Activated CD4-positive, alpha-beta memory T cell treated with anti-CD3 and anti-CD28 coated beads, Interleukin-2, amount 10 ng/mL, durations not matched to agents 7 days and 5 days (primary cell): ENCODE measurements at regions not wholly inside any gene's neighbourhood (a gene's known extent, or its start where the extent isn't known, plus 50 kb on each side); places are given as distances from the start of the nearest gene placed in this dataset.

ENCODE experiments used
- CTCF ChIA-PET: fragments of 350-600 bp; sonication (Branson Sonifier 250); formaldehyde crosslinking; loops from one replicate; lab custom pipeline; 2021; ENCODE audit warnings: antibody characterized with exemption, inconsistent platforms; lab: Charles Lee
- POLR2A ChIA-PET: fragments of 350-600 bp; sonication (Branson Sonifier 250); formaldehyde crosslinking; loops from one replicate; lab custom pipeline; 2021; ENCODE audit warnings: antibody characterized with exemption; lab: Charles Lee
- DNase-seq: peaks from one replicate; pipeline ENCODE4 v3.0.0-alpha.2; 2020
- H3K27ac Mint-ChIP-seq: one replicate; pipeline ENCODE4 v1.8.0; 2021; ENCODE audit warnings: mild to moderate bottlenecking, mixed read lengths
- H3K27me3 Mint-ChIP-seq: one replicate; pipeline ENCODE4 v1.8.0; 2021; ENCODE audit warnings: mixed read lengths
- H3K36me3 Mint-ChIP-seq: one replicate; pipeline ENCODE4 v1.8.0; 2021; ENCODE audit warnings: low read depth, mixed read lengths
- H3K4me1 Mint-ChIP-seq: one replicate; pipeline ENCODE4 v1.8.0; 2021; ENCODE audit warnings: mixed read lengths
- H3K4me3 Mint-ChIP-seq: one replicate; pipeline ENCODE4 v1.8.0; 2021; ENCODE audit warnings: mild to moderate bottlenecking, mixed read lengths
- H3K9me3 Mint-ChIP-seq: one replicate; pipeline ENCODE4 v1.8.0; 2021; ENCODE audit warnings: mixed read lengths

DNA sequence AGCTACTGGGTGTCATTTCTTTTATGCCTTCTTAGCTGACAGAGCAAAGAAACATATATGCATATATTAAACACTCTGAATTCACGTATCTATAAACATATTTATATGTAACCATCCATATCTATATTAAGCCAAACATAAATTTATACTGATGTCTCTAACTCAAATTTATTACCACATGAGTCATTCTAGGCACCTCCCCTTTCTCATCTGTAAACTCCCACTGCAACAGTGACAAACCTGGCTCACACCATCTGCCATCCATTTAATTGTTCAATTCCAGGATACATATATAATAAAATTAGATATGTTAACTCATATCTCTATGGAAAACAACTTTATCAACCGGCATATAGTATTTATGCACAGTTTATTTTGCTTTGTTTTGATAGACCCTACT lies 722.3 kb downstream of the SORCS1 start:
- no peak for DNase-seq
- no peak overlapping the region for H3K4me3 Mint-ChIP-seq
- ChIA-PET CTCF (no interaction called here), POLR2A (no interaction called here)
- H3K4me1 Mint-ChIP-seq: no peaks in the 10 kb centered on the region
- no peaks in the 10 kb centered on the region for H3K36me3 Mint-ChIP-seq
- peaks cover 5% of the 10 kb centered on the region for H3K9me3 Mint-ChIP-seq
- H3K27ac Mint-ChIP-seq: no peak overlapping the region
- H3K27me3 Mint-ChIP-seq: no peaks in the 10 kb centered on the region

DNA sequence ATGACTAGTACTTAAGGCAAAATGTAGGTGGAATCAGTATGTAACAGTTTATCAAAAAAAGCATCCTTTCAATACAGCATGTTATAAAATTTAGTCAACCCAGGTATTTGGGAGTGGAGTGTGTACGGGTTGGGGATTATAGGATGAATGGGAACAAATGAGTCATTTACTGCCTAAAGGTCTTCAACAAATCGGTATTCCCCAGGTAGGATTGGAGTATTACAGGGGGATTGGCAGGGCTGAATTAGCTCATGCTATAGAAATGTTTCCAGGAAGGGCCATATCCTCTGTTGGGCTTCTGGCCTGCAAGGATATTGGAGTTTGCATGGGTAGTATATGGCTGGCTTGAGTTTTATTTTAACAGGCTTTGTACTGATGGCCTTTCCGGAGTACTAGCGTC lies 723.7 kb downstream of the SORCS1 start:
- Mint-ChIP-seq H3K36me3 (no peaks in the 10 kb centered on the region), H3K27ac (no peak overlapping the region), H3K4me3 (no peak overlapping the region), H3K9me3 (peaks cover 7% of the 10 kb centered on the region), H3K27me3 (no peaks in the 10 kb centered on the region), H3K4me1 (no peaks in the 10 kb centered on the region)
- no peak for DNase-seq
- ChIA-PET CTCF (no interaction called here), POLR2A (no interaction called here)

DNA sequence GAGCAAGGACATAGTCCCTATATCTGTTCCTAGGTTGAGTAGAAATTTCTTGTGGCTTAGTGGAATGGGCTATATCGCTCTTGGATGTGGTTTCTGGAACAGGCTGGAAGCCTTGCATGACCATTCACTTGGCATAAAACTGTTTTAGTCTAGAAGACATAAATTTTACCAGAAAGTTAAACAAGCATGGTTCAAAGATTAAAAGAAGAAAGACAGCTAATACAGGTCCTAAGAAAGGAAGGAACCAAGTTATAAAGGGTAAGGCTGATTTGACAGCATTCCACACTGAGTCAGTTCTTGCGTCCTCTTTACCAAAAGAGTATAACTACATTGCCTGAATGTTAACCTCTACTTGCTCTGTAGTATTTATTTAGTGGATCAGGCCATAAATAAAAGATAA lies 724.2 kb downstream of the SORCS1 start:
- Mint-ChIP-seq H3K9me3 (peaks cover 7% of the 10 kb centered on the region), H3K27ac (no peak overlapping the region), H3K27me3 (no peaks in the 10 kb centered on the region), H3K4me3 (no peak overlapping the region), H3K36me3 (no peaks in the 10 kb centered on the region), H3K4me1 (no peaks in the 10 kb centered on the region)
- no peak for DNase-seq
- CTCF ChIA-PET: no interaction called here
- POLR2A ChIA-PET: no interaction called here

DNA sequence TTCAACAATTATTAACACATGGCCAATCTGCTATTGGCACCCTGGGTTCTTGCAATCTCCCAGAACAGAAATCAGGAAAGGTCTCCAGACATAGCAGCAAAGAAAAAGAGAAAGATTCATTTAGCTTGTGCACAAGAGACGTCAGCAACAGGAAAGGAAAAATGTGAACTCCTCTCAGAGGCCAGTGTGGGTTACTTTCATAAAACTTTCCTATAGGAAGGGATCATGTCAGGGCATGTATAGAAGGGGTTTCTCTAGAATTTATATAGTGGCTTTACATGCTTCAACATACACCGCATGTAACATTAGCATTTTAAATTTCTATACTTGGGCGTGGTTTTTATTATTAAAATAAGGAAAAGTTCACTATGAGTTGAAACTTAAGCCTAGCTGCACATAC lies 725.1 kb downstream of the SORCS1 start:
- Mint-ChIP-seq H3K36me3 (no peaks in the 10 kb centered on the region), H3K4me3 (no peak overlapping the region), H3K27ac (no peak overlapping the region), H3K4me1 (no peaks in the 10 kb centered on the region), H3K9me3 (peaks cover 7% of the 10 kb centered on the region), H3K27me3 (no peaks in the 10 kb centered on the region)
- ChIA-PET POLR2A (no interaction called here), CTCF (no interaction called here)
- DNase-seq: no peak

DNA sequence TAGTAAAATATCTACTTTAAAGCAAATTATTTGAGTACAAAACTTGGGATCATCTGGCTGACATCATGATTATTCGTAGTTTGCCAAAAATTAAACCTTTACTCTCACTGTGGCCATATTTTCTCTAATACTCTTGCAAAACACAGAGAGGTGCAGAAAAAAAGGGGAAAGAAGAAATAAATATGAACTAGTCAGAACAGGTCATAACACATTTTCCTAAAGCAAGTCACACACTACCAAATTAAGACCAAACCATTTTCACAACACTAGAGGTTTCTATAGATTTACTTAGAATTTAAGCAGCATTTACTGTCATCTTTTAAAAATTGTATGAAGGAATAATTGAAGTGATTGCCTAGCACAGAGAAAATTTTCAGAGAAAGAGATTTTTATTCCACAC lies 726.1 kb downstream of the SORCS1 start:
- H3K27ac Mint-ChIP-seq: no peak overlapping the region
- H3K9me3 Mint-ChIP-seq: peaks cover 5% of the 10 kb centered on the region
- H3K27me3 Mint-ChIP-seq: no peaks in the 10 kb centered on the region
- ChIA-PET POLR2A (no interaction called here), CTCF (no interaction called here)
- no peak for DNase-seq
- H3K4me1 Mint-ChIP-seq: no peaks in the 10 kb centered on the region
- H3K36me3 Mint-ChIP-seq: no peaks in the 10 kb centered on the region
- H3K4me3 Mint-ChIP-seq: no peak overlapping the region

DNA sequence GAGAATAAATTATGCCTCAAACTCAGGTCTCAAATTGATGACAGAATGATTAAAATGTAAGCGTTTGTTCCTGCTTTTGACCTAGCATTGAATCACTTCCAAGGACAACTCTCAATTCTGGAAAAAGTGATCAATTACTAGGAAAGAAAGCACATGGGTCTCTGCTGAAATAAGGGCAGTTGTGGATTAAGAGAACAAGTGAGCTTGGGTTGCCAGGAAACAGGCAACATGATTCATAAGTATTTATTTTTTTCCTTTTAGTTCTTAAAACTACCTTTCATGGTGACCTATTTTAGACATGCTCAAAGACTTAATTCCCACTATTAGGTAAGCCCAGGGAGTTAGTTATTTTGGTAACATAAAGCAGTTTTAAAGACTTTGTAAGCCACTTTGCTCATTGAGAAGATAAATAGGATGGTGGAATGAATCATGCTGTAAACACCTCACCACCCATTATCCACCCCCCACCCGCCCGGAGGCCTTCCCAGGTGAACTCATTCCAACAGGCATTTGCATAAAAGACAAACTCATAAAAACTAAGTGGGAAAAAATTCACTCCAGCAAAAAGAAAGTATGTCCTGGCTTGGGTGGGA lies 728.3 kb downstream of the SORCS1 start:
- POLR2A ChIA-PET: no interaction called here
- Mint-ChIP-seq H3K9me3 (peaks cover 5% of the 10 kb centered on the region), H3K36me3 (no peaks in the 10 kb centered on the region), H3K27me3 (no peaks in the 10 kb centered on the region), H3K27ac (no peak overlapping the region), H3K4me1 (no peaks in the 10 kb centered on the region), H3K4me3 (no peak overlapping the region)
- no peak for DNase-seq
- CTCF ChIA-PET: no interaction called here

DNA sequence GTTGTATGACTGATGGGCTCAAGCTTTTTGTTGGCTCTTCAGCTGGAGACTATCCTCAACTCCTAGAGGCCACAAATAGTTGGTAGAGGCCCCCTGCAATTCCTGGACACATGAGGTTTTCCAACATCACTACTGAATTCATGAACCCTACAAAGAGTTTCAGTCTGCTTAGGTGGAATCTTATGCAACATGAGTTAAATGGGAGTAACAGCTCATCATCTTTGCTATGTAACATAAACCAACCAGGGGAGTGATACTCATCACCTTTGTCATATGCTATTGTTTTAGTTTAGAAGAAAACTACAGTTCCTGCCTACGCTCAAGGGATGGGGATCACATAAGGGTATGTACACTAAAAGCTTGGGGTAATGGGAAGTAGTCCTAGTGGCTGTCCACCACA lies 729.4 kb downstream of the SORCS1 start:
- no peaks in the 10 kb centered on the region for H3K27me3 Mint-ChIP-seq
- no peak overlapping the region for H3K27ac Mint-ChIP-seq
- peaks cover 5% of the 10 kb centered on the region for H3K9me3 Mint-ChIP-seq
- no peaks in the 10 kb centered on the region for H3K36me3 Mint-ChIP-seq
- H3K4me3 Mint-ChIP-seq: no peak overlapping the region
- ChIA-PET POLR2A (no interaction called here), CTCF (no interaction called here)
- H3K4me1 Mint-ChIP-seq: no peaks in the 10 kb centered on the region
- no peak for DNase-seq

DNA sequence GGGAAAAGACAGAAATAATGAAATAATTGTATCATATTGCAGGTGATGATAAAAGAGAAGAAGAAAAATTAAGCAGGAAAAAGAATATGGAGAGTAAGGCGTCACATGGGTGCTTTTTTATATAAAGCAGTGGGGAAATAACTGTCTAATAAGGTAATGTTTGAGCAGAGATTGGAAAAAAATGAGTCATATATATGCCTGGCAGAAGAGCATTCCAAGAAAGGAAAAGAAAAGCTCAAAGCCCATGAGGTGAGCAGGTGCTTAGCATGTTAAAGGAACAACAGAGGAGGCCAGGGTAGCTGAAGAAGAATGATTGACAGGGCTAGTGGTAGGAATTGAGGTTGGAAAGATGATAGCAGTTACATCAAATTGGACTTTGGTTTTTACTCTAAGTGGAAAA lies 739.5 kb downstream of the SORCS1 start:
- no peak overlapping the region for H3K27ac Mint-ChIP-seq
- H3K4me3 Mint-ChIP-seq: no peak overlapping the region
- no peaks in the 10 kb centered on the region for H3K27me3 Mint-ChIP-seq
- POLR2A ChIA-PET: no interaction called here
- CTCF ChIA-PET: no interaction called here
- peaks cover 9% of the 10 kb centered on the region for H3K9me3 Mint-ChIP-seq
- no peaks in the 10 kb centered on the region for H3K36me3 Mint-ChIP-seq
- H3K4me1 Mint-ChIP-seq: no peaks in the 10 kb centered on the region
- DNase-seq: no peak

DNA sequence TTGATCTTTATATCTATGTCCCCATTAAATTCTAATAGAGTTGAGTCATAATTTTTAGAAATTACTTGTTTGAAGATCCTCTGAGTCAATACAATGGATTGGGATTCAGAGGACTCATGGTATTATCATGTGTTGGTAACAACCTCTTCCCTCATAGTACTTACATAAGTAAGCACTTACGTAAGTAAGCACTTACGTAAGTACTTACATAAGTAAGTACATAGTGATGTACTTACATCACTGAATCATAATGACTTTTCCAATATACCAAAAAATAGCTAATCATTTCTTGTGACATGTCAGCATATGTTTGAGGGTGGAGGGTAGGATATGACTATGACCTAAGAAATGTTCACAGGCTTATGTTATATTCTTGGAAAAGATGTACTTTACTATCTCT lies 740.5 kb downstream of the SORCS1 start:
- no peaks in the 10 kb centered on the region for H3K4me1 Mint-ChIP-seq
- no peaks in the 10 kb centered on the region for H3K27me3 Mint-ChIP-seq
- no peaks in the 10 kb centered on the region for H3K36me3 Mint-ChIP-seq
- ChIA-PET CTCF (no interaction called here), POLR2A (no interaction called here)
- H3K27ac Mint-ChIP-seq: no peak overlapping the region
- H3K4me3 Mint-ChIP-seq: no peak overlapping the region
- DNase-seq: no peak
- H3K9me3 Mint-ChIP-seq: peaks cover 9% of the 10 kb centered on the region

DNA sequence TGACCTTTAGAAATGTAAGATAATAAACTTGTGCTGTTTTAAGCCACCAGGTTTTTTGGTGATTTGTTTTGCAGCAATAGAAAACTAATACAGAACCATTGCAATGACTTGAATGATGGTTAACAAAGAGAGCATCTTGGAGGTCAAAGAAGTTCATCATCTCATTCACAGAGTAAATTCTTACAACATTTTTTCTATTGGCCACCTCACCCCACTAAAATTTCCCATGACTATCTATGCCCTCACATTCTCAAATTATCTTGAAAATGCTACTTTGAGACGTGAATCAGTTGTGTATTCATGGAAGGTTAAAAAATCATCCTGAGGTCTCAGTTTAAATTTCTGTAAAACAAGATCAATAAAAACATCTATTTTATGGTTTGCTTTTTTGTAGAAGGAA lies 754.2 kb downstream of the SORCS1 start:
- no peaks in the 10 kb centered on the region for H3K36me3 Mint-ChIP-seq
- ChIA-PET CTCF (no interaction called here), POLR2A (no interaction called here)
- H3K9me3 Mint-ChIP-seq: peaks cover 5% of the 10 kb centered on the region
- no peaks in the 10 kb centered on the region for H3K27me3 Mint-ChIP-seq
- H3K4me3 Mint-ChIP-seq: no peak overlapping the region
- H3K4me1 Mint-ChIP-seq: no peaks in the 10 kb centered on the region
- no peak for DNase-seq
- H3K27ac Mint-ChIP-seq: no peak overlapping the region

DNA sequence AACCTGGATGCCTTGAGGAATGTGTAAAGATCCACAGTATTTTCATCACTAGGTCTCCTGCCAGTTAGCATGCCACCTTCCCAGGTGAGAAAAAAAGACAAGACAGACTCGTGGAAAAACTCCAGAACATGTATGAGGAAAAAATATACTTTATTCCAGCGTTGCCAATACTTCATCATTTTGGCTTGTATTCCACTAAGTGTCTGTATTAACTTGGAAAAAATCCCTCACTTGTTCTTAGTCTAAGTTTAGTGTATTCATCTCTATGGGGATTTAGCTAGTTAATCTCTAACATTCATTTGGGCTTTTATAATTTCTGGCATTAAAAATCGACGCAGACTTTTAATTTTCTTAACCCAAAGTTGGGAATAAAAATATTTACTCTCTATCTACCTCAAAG lies 759.4 kb downstream of the SORCS1 start:
- ChIA-PET CTCF (no interaction called here), POLR2A (no interaction called here)
- Mint-ChIP-seq H3K36me3 (no peaks in the 10 kb centered on the region), H3K4me3 (no peak overlapping the region), H3K4me1 (no peaks in the 10 kb centered on the region), H3K9me3 (no peaks in the 10 kb centered on the region), H3K27ac (no peak overlapping the region), H3K27me3 (no peaks in the 10 kb centered on the region)
- no peak for DNase-seq

DNA sequence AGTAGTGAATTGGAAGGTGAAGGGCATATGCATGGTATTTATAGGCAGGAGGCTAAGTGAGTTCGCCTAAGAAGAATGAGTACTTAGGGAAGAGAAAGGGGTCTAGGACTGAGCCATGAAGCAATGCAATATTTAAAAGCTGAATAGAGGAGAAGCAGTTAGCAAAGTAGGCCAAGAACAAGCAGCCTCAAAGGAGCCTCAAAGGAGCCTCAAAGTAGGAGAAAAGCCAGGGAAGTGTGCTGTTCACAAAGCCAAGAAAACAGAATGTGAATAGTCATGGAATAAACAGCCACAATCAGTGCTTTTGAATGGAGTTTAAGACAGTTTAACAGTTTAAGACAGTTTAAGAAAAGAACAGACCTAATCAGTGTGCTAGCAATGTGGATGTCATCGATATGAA lies 762.0 kb downstream of the SORCS1 start:
- H3K27me3 Mint-ChIP-seq: no peaks in the 10 kb centered on the region
- H3K4me1 Mint-ChIP-seq: no peaks in the 10 kb centered on the region
- no peak overlapping the region for H3K4me3 Mint-ChIP-seq
- no peak overlapping the region for H3K27ac Mint-ChIP-seq
- no peak for DNase-seq
- H3K36me3 Mint-ChIP-seq: no peaks in the 10 kb centered on the region
- CTCF ChIA-PET: no interaction called here
- peaks cover 3% of the 10 kb centered on the region for H3K9me3 Mint-ChIP-seq
- POLR2A ChIA-PET: no interaction called here

DNA sequence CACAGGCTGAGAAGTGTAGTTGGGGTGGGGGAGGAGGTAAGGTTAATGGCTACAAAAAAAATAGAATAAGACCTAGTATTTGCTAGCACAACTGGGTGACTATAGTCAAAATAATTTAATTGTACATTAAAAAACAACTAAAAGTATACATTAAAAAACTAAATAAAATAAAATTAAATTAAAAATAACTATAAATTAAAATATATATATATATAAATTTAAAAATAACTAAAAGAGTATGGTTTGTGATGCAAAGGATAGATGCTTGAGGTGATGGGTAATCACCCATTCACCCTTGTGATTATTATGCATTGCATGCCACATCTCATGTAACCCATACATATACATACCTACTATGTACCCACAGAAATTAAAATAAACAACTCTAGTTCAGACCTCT lies 762.5 kb downstream of the SORCS1 start:
- no peaks in the 10 kb centered on the region for H3K36me3 Mint-ChIP-seq
- no peak overlapping the region for H3K4me3 Mint-ChIP-seq
- peaks cover 3% of the 10 kb centered on the region for H3K9me3 Mint-ChIP-seq
- no peak for DNase-seq
- H3K27ac Mint-ChIP-seq: no peak overlapping the region
- H3K27me3 Mint-ChIP-seq: no peaks in the 10 kb centered on the region
- ChIA-PET CTCF (no interaction called here), POLR2A (no interaction called here)
- no peaks in the 10 kb centered on the region for H3K4me1 Mint-ChIP-seq

DNA sequence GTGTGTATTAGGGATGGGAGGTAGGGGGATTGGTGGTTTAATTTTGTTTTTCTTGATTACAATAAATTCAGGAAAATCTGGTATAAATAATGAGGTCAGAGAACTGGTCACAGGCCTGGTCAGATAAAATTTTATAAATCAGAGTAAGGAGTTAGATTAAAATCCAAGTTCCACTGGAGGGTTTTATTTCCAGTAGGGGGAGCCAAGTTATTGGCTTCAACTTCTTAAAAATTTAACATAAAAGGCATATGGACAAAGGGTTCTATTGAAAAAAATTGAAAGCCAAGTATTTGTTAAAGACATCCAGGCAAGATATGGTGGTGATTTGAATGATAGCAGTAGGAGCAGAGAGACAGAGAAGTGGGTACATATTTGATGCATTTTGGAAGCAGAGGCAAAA lies 763.3 kb downstream of the SORCS1 start:
- no peak overlapping the region for H3K4me3 Mint-ChIP-seq
- no peaks in the 10 kb centered on the region for H3K27me3 Mint-ChIP-seq
- ChIA-PET CTCF (no interaction called here), POLR2A (no interaction called here)
- no peak for DNase-seq
- H3K36me3 Mint-ChIP-seq: no peaks in the 10 kb centered on the region
- H3K9me3 Mint-ChIP-seq: peaks cover 3% of the 10 kb centered on the region
- H3K27ac Mint-ChIP-seq: no peak overlapping the region
- H3K4me1 Mint-ChIP-seq: no peaks in the 10 kb centered on the region

DNA sequence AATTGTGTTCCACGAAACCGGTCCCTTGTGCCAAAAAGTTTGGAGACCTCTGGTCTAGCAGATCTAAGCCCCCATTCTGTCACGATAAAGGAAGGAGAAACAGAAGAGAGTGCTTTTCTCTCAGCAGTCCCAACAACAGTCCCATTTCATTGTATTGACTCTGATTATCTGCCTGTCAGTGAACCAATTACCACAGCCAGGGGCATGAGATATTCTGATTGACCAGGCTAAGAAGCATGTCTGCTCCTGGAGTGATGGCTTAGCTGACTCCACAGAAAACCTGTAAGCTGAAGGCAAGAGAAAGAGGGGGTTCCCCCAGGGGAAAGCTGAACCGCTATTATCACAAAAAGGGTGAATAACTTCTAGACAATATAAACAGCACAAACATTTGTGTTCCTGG lies 765.4 kb downstream of the SORCS1 start:
- H3K27ac Mint-ChIP-seq: no peak overlapping the region
- DNase-seq: no peak
- no peak overlapping the region for H3K4me3 Mint-ChIP-seq
- H3K9me3 Mint-ChIP-seq: peaks cover 3% of the 10 kb centered on the region
- no peaks in the 10 kb centered on the region for H3K4me1 Mint-ChIP-seq
- no peaks in the 10 kb centered on the region for H3K36me3 Mint-ChIP-seq
- POLR2A ChIA-PET: no interaction called here
- CTCF ChIA-PET: no interaction called here
- no peaks in the 10 kb centered on the region for H3K27me3 Mint-ChIP-seq
